ENCODE measurements at regions not wholly inside any gene's neighbourhood (a gene's known extent, or its start where the extent isn't known, plus 50 kb on each side); places are given as distances from the start of the nearest gene placed in this dataset.

DNA sequence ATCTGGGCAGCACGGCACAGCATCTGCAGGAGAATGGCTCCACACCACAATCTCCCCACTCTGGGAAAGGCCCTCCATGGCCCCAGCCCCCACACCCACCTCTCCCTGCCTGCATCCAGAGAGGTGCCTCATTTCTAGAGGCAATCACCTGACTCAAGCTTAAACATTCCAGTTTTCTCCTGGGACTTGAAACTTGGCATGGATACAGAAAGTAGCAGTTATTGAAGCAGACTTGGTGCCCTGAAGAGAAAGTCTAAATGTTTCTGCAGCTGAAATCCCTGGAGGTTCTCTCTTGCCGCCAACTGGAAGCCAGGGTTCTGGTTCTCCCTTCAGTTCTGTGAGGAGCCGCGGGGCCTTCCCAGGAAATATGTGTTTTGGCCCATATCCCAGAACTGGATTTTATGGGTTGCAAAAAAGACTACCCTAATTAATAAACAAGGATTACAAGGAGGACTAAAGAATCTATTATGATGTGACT lies 122.8 kb downstream of the SKIDA1 start:
- Histone ChIP-seq H4K20me1 (ENCODE audit: insufficient read depth, low read length) (no peaks in the 10 kb centered on the region), H3K36me3 (replicated peaks; ENCODE audit: low read depth, low read length) (no peaks in the 10 kb centered on the region), H3K9me3 (ENCODE audit: insufficient read depth, low read length) (no peaks in the 10 kb centered on the region), H3K27me3 (ENCODE audit: low read depth, low read length) (no peaks in the 10 kb centered on the region), H3K4me2 (ENCODE audit: low read length) (no peak overlapping the region), H2AFZ (ENCODE audit: low read depth, low read length) (no peak overlapping the region), H3K4me3 (ENCODE audit: low read length) (no peak overlapping the region), H3K27ac (ENCODE audit: low read length) (no peak overlapping the region), H3K79me2 (ENCODE audit: low read length) (no peaks in the 10 kb centered on the region), H3K4me1 (ENCODE audit: low read length) (no peaks in the 10 kb centered on the region), H3K9ac (ENCODE audit: low read length) (no peak overlapping the region)
- TF ChIP-seq, protein P1, sequence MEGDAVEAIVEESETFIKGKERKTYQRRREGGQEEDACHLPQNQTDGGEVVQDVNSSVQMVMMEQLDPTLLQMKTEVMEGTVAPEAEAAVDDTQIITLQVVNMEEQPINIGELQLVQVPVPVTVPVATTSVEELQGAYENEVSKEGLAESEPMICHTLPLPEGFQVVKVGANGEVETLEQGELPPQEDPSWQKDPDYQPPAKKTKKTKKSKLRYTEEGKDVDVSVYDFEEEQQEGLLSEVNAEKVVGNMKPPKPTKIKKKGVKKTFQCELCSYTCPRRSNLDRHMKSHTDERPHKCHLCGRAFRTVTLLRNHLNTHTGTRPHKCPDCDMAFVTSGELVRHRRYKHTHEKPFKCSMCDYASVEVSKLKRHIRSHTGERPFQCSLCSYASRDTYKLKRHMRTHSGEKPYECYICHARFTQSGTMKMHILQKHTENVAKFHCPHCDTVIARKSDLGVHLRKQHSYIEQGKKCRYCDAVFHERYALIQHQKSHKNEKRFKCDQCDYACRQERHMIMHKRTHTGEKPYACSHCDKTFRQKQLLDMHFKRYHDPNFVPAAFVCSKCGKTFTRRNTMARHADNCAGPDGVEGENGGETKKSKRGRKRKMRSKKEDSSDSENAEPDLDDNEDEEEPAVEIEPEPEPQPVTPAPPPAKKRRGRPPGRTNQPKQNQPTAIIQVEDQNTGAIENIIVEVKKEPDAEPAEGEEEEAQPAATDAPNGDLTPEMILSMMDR (IDR thresholded peaks at IDR 0.05; ENCODE audit: low read depth, low read length), result no peak
- no peak for TF ChIP-seq EZH2phosphoT487 (IDR thresholded peaks at IDR 0.05; ENCODE audit: low read depth)

DNA sequence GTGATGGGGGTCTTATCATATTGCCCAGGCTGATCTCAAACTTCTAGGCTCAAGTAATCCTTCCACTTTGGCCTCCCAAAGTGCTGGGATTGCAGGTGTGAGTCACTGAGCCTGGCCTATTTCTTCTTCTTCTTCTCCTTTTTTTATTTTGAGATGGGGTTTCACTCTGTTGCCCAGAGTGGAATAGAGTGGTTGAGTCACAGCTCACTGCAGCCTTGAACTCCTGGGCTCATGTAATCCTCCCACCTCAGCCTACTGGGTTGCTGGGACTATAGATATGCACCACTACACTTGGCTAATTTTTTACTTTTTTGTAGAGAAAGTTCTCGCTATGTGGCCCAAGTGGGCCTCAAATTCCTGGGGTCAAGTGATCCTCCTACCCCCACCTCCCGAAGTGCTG lies 124.3 kb downstream of the SKIDA1 start:
- Histone ChIP-seq H3K27ac (ENCODE audit: low read length) (no peak overlapping the region), H4K20me1 (ENCODE audit: insufficient read depth, low read length) (no peaks in the 10 kb centered on the region), H3K4me2 (ENCODE audit: low read length) (no peak overlapping the region), H3K36me3 (replicated peaks; ENCODE audit: low read depth, low read length) (no peaks in the 10 kb centered on the region), H3K4me3 (ENCODE audit: low read length) (no peak overlapping the region), H3K9ac (ENCODE audit: low read length) (no peak overlapping the region), H2AFZ (ENCODE audit: low read depth, low read length) (no peak overlapping the region), H3K4me1 (ENCODE audit: low read length) (no peaks in the 10 kb centered on the region), H3K27me3 (ENCODE audit: low read depth, low read length) (no peaks in the 10 kb centered on the region), H3K79me2 (ENCODE audit: low read length) (no peaks in the 10 kb centered on the region), H3K9me3 (ENCODE audit: insufficient read depth, low read length) (no peaks in the 10 kb centered on the region)
- TF ChIP-seq, protein P1 (IDR thresholded peaks at IDR 0.05; ENCODE audit: low read depth, low read length), result no peak
- TF ChIP-seq EZH2phosphoT487 (IDR thresholded peaks at IDR 0.05; ENCODE audit: low read depth), result no peak

DNA sequence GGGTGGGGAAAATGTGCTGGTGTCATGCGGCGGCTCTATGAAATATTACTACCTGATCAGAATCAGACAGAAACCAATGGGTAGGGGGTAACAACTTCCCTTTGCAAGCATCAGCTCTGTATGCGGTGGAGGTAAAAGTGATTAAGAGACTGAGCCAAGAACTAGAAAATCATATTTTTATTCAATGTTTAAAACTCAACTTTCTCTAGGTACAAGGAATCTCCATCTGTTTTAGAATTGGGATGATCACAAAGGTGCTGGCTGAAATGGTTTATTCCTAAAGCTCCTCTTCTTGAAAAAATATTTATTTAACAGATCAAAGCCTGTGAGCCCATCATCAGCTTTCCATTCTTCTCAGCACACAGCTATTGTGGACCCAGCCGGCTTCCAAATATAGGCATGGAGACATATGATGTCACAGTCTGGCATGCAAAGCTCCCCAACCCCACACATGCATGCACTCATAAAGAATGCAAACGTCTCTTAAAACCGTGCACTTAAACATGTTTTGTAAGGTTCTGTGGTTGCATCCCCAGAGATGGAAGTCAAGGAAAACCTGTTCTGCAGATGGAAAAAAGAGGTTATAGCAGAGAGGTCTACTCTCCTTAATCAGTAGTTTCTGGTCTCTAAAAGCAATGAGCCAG lies 126.0 kb downstream of the SKIDA1 start:
- Histone ChIP-seq H3K4me3 (ENCODE audit: low read length) (no peak overlapping the region), H3K79me2 (ENCODE audit: low read length) (no peaks in the 10 kb centered on the region), H3K9me3 (ENCODE audit: insufficient read depth, low read length) (no peaks in the 10 kb centered on the region), H3K27ac (ENCODE audit: low read length) (no peak overlapping the region), H3K9ac (ENCODE audit: low read length) (no peak overlapping the region), H2AFZ (ENCODE audit: low read depth, low read length) (no peak overlapping the region), H3K4me1 (ENCODE audit: low read length) (no peaks in the 10 kb centered on the region), H4K20me1 (ENCODE audit: insufficient read depth, low read length) (no peaks in the 10 kb centered on the region), H3K4me2 (ENCODE audit: low read length) (no peak overlapping the region), H3K36me3 (replicated peaks; ENCODE audit: low read depth, low read length) (no peaks in the 10 kb centered on the region), H3K27me3 (ENCODE audit: low read depth, low read length) (no peaks in the 10 kb centered on the region)
- no peak for TF ChIP-seq EZH2phosphoT487 (IDR thresholded peaks at IDR 0.05; ENCODE audit: low read depth)
- TF ChIP-seq, protein P1 (IDR thresholded peaks at IDR 0.05; ENCODE audit: low read depth, low read length), result no peak

DNA sequence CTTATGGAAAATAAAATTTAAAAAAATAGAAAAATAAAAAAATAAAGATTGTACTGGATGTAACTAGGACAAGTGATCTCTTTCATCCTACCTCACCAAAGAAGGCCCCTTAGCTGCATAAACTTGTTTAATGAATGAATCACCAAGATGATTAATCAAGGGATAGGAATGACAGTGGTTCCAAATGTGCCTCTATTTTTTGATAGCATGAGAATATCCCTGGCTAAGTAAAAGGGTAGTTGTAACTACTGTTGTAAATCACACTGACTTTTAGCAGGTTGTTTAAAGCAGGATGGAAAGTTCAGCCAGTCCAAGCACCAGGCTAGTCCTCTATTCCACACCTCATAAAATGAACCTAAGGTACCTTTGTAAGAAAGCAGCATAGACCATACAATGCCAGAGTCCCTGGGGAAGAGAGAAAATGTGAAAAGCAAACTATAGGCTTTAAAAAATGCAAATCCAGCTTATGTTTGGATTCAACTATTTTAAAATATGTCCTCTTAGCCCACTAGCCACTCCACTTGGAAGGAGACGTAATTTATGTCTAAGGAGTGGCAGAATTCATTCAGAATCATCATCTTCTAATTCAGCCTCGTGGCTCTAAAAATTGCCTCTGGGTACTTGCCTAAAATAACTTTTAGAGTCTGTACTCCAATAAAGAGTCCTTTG lies 126.8 kb downstream of the SKIDA1 start:
- Histone ChIP-seq H3K27ac (ENCODE audit: low read length) (no peak overlapping the region), H3K36me3 (replicated peaks; ENCODE audit: low read depth, low read length) (no peaks in the 10 kb centered on the region), H3K9me3 (ENCODE audit: insufficient read depth, low read length) (no peaks in the 10 kb centered on the region), H3K4me2 (ENCODE audit: low read length) (no peak overlapping the region), H2AFZ (ENCODE audit: low read depth, low read length) (no peak overlapping the region), H3K79me2 (ENCODE audit: low read length) (no peaks in the 10 kb centered on the region), H3K4me1 (ENCODE audit: low read length) (no peaks in the 10 kb centered on the region), H3K4me3 (ENCODE audit: low read length) (no peak overlapping the region), H4K20me1 (ENCODE audit: insufficient read depth, low read length) (no peaks in the 10 kb centered on the region), H3K9ac (ENCODE audit: low read length) (no peak overlapping the region), H3K27me3 (ENCODE audit: low read depth, low read length) (no peaks in the 10 kb centered on the region)
- TF ChIP-seq EZH2phosphoT487 (IDR thresholded peaks at IDR 0.05; ENCODE audit: low read depth), result no peak
- TF ChIP-seq, protein P1 (IDR thresholded peaks at IDR 0.05; ENCODE audit: low read depth, low read length), result no peak

Data from OCI-LY3 (cell line).